ENCODE measurements at regions not wholly inside any gene's neighbourhood (a gene's known extent, or its start where the extent isn't known, plus 50 kb on each side); places are given as distances from the start of the nearest gene placed in this dataset.

- no peak for TF ChIP-seq POLR2A (IDR thresholded peaks at IDR 0.05; ENCODE audit: low read length)
- no peak for TF ChIP-seq GATA1 (IDR thresholded peaks at IDR 0.05; ENCODE audit: low read depth, low read length)
Measured at GRCh38 chr13:28586439-28587173, 72.3 kb upstream of the POMP start.

Measured in erythroblast (primary cell).